Ovary (tissue), 7 donors: ENCODE measurements at regions not wholly inside any gene's neighbourhood (a gene's known extent, or its start where the extent isn't known, plus 50 kb on each side); places are given as distances from the start of the nearest gene placed in this dataset.

Experiments
- DNase-seq, 5 donors: peaks; one replicate each; pipeline ENCODE4 v3.0.0-alpha.2; 2019 to 2020
- H3K27ac ChIP-seq, 2 donors: fragments of 200-600 bp; one replicate each; pipeline versions ENCODE4 v1.5.1 to v1.8.0; 2019 to 2022
- H3K27me3 ChIP-seq: fragments of 200-600 bp; one replicate; pipeline ENCODE4 v1.8.0; 2022
- H3K36me3 ChIP-seq: fragments of 200-600 bp; sonication (generic); one replicate; pipeline ENCODE4 v1.5.1; 2019
- H3K4me1 ChIP-seq: one replicate; pipeline ENCODE4 v1.8.1; 2013; ENCODE audit warnings: mild to moderate bottlenecking, moderate library complexity; ENCODE audit not compliant: insufficient read depth
- H3K4me3 ChIP-seq: fragments of 200-600 bp; sonication (generic); one replicate; pipeline ENCODE4 v1.5.1; 2017
- H3K9me3 ChIP-seq, 2 donors: fragments of 200-600 bp in 1 of 2; sonication (generic) in 1 of 2; one replicate each; pipeline versions ENCODE4 v1.5.1 to v1.8.1; 2013 to 2019; ENCODE audit warnings: mild to moderate bottlenecking in 1 of 2, moderate library complexity in 1 of 2
- CTCF ChIP-seq, 3 donors: fragments of 450-650 bp in 2 of 3; fragments of 200-600 bp in 1 of 3; IDR thresholded peaks; one replicate each; pipeline versions ENCODE4 v1.5.1 to v1.8.0; 2016 to 2022; ENCODE audit warnings: antibody characterized with exemption in 3 of 3, mild to moderate bottlenecking in 1 of 3
- EP300 ChIP-seq: sonication (generic); formaldehyde crosslinking; IDR thresholded peaks from one replicate; pipeline ENCODE4 v1.6.1; 2017; ENCODE audit warnings: antibody characterized with exemption
- POLR2A ChIP-seq: fragments of 450-650 bp; IDR thresholded peaks from one replicate; pipeline ENCODE4 v1.6.1; 2017; ENCODE audit warnings: antibody characterized with exemption, mild to moderate bottlenecking, moderate library complexity
- WGBS, 3 donors: extraction: QIAGEN DNeasy Blood & Tissue Kit in 1 of 3; methylation state at CpG; one replicate each; pipeline versions ENCODE4 v1.1.5 to v1.1.7; 2013 to 2017; 5-methylcytosine and 5-hydroxymethylcytosine counted together
- intact Hi-C, 4 donors: fragments of 100-400 bp; cut with DNase I; formaldehyde crosslinking; loops; one replicate each; pipeline versions ENCODE4 v1.11.0 to v1.15.1; 2022 to 2023
- donor health status: DM: no; HTN: no; CAD: no; lungs with moderate emphysema.
- donor health status: DM: no; HTN: no; CAD: no.
- donor health status: Bipolar disorder and iron deficiency.
- donor health status: DM: no; HTN: no; CAD: no.
- donor health status: DM: yes; HTN: yes; CAD: no.

- no peak for TF ChIP-seq POLR2A
- TF ChIP-seq EP300, result no peak
- no peak for TF ChIP-seq CTCF (IDR thresholded peaks at IDR 0.05)
- no peak overlapping the region for H3K4me3 ChIP-seq
- no peak overlapping the region for H3K27ac ChIP-seq
- no peak for DNase-seq
- intact Hi-C loops, result no loop called here
- peaks cover 8% of the 10 kb centered on the region for H3K4me1 ChIP-seq
- no peaks in the 10 kb centered on the region for H3K36me3 ChIP-seq
- no peaks in the 10 kb centered on the region for H3K9me3 ChIP-seq
- 80 to 87% (median 84%) methylated on average over 6 of the region's 6 CpGs for WGBS, 3 donors
- H3K27me3 ChIP-seq, result no peaks in the 10 kb centered on the region
Measured at GRCh38 chr12:46535907-46536306, 163.3 kb upstream of the SLC38A2 start.

- H3K27ac ChIP-seq, result no peak overlapping the region
- H3K4me1 ChIP-seq, result peaks cover 8% of the 10 kb centered on the region
- WGBS, 3 donors, result 74 to 96% (median 94%) methylated on average over 3 of the region's 3 CpGs
- TF ChIP-seq POLR2A (no peak), EP300 (no peak), CTCF (IDR thresholded peaks at IDR 0.05) (no peak)
- no peak overlapping the region for H3K4me3 ChIP-seq
- H3K27me3 ChIP-seq, result no peaks in the 10 kb centered on the region
- H3K9me3 ChIP-seq, result no peaks in the 10 kb centered on the region
- DNase-seq, result no peak
- no peaks in the 10 kb centered on the region for H3K36me3 ChIP-seq
- intact Hi-C loops, result no loop called here
Measured at GRCh38 chr12:46535376-46535775, 162.8 kb upstream of the SLC38A2 start.

- Histone ChIP-seq H3K4me3 (no peak overlapping the region), H3K4me1 (peaks cover 8% of the 10 kb centered on the region), H3K27ac (peak overlapping the region in 1 of 2 donors; percentile 51), H3K9me3 (no peaks in the 10 kb centered on the region), H3K27me3 (no peaks in the 10 kb centered on the region), H3K36me3 (no peaks in the 10 kb centered on the region)
- intact Hi-C loops, result no loop called here
- TF ChIP-seq EP300, result no peak
- TF ChIP-seq POLR2A, result no peak
- no peak for TF ChIP-seq CTCF (IDR thresholded peaks at IDR 0.05)
- 33 to 55% (median 48%) methylated on average over 1 of the region's 1 CpG for WGBS, 3 donors
- DNase-seq, result no peak
Measured at GRCh38 chr12:46534327-46534840, 161.8 kb upstream of the SLC38A2 start.

- no peak overlapping the region for H3K4me3 ChIP-seq
- TF ChIP-seq CTCF (IDR thresholded peaks at IDR 0.05) (no peak), EP300 (no peak), POLR2A (no peak)
- H3K27me3 ChIP-seq, result no peaks in the 10 kb centered on the region
- peaks cover 6% of the 10 kb centered on the region for H3K4me1 ChIP-seq
- no peaks in the 10 kb centered on the region for H3K9me3 ChIP-seq
- intact Hi-C loops, result no loop called here
- 20 to 25% (median 23%) methylated on average over 2 of the region's 2 CpGs for WGBS, 3 donors
- no peaks in the 10 kb centered on the region for H3K36me3 ChIP-seq
- peak overlapping the region in 1 of 2 donors; percentile 51 for H3K27ac ChIP-seq
- DNase-seq, result no peak
Measured at GRCh38 chr12:46533723-46534122, 161.2 kb upstream of the SLC38A2 start.
